GM12891 (cell line): ENCODE measurements at regions not wholly inside any gene's neighbourhood (a gene's known extent, or its start where the extent isn't known, plus 50 kb on each side); places are given as distances from the start of the nearest gene placed in this dataset.

Source experiments
- POLR2A ChIP-seq: IDR thresholded peaks from 2 replicates; pipeline ENCODE4 v1.6.1; 2011; ENCODE audit warnings: low read depth, low read length, control low read depth
- POLR2AphosphoS5 ChIP-seq: IDR thresholded peaks from 2 replicates; pipeline ENCODE4 v1.6.1; 2011; ENCODE audit warnings: low read depth, low read length, control low read depth
- POU2F2 ChIP-seq: IDR thresholded peaks from 2 replicates; pipeline ENCODE4 v1.6.1; 2011; ENCODE audit warnings: low read depth, mild to moderate bottlenecking, control low read depth, low read length, moderate library complexity

GRCh38 chr2:192570788-192571187 is 376.1 kb upstream of the TMEFF2 start:
- no peak for TF ChIP-seq POLR2A
- no peak for TF ChIP-seq POLR2AphosphoS5
- no peak for TF ChIP-seq POU2F2
